GM18519 (cell line): ENCODE measurements at regions not wholly inside any gene's neighbourhood (a gene's known extent, or its start where the extent isn't known, plus 50 kb on each side); places are given as distances from the start of the nearest gene placed in this dataset.

Source experiments
- ATAC-seq: cut with Tn5 transposase; IDR thresholded peaks from one replicate; pipeline ENCODE4 v1.9.1; 2021; ENCODE audit warnings: mild to moderate bottlenecking, moderate library complexity; ENCODE audit not compliant: unreplicated experiment, low FRiP score

GRCh38 chr12:124687917-124688316, 120.5 kb upstream of the NCOR2 start:
- no peak for ATAC-seq

DNA sequence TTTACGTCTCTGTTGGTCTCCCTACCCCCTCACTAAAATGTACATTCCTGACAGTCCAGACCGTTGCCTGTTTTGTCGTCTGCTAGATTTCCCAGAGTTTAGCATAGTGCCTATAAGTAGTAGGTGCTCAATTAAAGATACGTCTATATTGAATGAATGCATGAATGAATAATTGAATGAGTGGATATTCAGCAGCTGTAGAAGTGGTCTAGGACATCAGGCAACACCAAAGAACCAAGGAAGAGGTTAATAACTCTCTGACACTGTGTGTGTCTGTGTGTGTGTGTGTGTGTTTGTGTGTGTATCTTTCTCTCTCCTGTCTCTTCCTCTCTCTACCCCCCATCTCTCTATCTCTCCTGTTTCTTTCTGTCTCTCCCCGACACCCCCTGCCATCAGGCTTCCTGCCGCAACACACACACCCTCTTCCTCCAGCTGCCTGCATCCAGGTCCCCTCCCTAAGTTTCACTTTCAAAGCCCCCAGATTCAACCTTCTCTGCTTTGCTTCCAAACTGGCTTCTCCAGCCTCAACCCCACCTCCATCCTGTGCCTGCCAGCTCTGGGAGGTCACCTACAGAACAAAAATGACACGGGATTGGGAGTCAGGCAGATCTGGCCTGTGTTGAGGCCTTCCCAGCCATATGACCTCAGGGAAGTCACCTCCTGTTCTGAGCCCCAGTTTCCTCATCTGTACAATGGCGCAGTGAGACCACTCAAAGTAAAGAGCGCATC, 119.9 kb upstream of the NCOR2 start:
- no peak for ATAC-seq

GRCh38 chr12:124686370-124687173, 119.2 kb upstream of the NCOR2 start:
- no peak for ATAC-seq

DNA sequence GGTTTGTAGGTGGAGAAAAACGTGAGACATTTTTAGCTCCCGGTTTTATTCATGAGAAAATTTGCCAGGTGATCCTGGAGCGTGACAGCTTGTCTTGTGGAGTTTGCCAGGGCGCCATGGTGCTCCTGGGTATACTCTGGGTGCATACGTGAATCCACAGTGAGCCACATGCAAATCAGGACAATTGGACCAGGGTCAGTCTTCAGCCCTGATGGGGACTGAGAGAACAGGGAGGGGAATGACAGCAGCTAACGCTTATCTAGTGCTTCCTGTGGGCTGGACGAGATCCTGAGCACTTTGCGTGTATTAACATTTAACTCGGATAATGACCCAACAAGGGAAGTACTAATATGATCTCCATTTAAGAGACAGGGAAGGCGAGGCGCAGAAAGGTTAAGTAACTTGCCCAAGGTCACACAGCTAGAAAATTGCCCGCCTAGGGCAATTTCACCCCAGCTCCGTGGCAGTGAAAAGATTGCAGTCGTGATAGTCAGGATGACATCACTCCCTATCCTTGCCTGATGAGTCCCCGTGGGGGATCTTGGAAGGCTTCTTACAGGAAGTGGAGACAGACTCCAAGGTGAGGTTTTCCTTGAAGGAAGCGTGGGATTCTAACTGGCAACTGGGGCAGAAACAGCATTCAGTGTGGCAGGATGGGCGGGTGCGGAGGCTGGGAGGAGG, 118.4 kb upstream of the NCOR2 start:
- no peak for ATAC-seq

- ATAC-seq, result no peak
Measured at GRCh38 chr12:124684971-124685688, 117.7 kb upstream of the NCOR2 start.

GRCh38 chr12:124684496-124684895, 117.1 kb upstream of the NCOR2 start:
- ATAC-seq, result no peak

DNA sequence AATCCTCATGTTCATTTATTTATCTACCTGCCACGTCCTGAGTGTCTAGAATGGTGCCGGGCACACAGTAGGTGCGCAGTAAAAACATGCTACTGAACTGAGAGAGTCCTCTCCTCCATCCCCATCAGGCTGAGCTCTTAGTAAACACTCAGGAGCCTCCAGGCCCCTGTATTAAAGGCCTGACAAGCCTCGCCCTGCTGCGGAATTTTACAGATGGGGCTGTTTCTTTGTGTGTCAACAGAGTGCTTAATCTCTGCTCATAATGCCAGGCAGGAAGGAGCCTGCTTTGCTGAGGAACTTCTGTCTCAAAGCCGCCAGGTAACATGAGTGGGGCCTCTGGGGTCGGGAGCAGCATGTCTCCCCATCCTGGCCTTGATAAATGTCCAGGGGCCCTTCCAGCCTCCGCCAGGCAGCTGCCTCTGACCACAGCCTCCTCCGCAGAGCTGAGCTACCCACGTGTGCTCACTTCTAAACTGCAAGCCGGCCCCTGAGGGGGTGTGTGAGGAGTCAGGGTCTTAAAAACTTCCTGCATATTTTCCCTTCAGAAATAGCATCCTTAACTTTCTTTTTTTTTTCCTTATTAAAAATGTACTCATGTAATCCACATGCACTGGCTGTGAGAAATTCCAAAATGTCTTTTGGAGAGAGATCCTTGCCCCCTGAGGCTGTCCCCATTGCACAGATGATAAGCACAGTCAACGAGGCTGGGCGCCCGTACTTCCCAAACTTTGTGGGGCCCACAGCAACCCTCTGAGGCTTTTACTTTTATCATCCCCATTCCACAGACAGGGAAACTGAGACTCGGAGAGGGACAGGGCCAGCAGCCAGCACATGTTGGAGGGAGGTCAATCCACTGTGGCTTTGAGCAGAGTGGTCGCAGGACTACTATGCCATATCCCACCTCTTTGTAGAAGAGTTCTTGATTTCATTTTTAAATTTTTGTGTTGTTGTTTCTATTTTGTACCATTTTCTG, 116.0 kb upstream of the NCOR2 start:
- no peak for ATAC-seq

DNA sequence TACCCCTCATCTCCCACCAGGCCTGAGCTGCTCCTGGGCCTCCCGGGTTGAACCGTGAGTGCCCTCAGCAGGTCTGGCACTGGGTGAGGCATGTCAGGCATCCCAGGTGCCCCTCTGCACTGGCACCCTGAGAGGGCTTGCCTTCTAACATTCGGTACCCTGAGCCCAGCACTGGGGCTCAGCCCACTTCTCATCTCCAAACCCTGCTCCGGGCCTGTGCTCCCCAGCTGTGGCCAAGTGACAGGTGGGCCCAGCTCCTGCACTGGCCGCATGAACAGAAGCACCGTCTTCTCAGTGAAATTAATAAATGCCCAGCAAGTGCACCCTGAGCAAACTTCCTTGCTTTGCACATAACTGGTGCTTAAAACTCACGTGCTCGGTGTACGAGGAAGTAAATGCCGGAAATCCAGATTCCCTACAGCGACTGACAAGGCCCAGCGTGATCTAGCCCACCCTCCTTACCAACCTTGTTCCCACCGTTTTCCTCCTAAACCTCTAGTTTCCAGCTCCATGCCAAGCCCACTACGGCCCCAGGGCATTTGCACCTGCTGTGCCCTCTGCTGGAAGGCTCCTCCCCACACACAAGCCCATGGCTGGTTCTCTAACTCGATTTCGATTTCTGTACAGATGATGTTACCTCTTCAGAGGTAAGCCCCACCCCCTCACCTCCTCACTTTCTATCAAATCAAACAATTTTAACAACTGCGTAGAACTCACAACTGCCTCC, 115.2 kb upstream of the NCOR2 start:
- ATAC-seq, result no peak

DNA sequence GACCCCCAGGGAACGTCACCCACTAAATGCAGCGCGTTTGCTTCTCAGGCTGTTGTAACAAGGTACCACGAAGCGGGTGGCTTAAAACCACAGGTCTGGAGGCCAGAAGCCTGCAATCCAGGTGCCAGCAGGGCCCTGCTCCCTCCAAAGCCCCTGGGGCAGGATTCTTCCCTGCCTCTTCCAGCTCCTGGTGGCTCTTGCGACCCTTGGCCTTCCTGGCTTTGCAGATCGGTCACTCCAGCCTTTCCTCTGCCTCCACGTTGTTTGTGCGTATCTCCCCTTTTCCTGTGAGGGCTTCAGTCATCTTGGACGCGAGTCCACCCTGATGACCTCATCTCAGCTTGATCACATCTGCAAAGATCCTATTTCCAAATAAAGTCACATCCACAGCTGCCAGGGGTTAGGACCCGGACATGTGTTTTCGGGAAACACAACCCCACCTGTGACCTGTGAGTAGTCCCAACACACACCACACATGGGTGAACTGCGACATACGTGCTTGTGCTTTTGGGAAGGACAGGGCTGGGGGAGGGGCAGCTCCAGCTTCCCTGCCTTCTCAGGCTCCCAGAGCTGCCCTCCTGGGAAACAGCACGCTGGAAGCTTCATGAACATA, 114.5 kb upstream of the NCOR2 start:
- ATAC-seq, result no peak

DNA sequence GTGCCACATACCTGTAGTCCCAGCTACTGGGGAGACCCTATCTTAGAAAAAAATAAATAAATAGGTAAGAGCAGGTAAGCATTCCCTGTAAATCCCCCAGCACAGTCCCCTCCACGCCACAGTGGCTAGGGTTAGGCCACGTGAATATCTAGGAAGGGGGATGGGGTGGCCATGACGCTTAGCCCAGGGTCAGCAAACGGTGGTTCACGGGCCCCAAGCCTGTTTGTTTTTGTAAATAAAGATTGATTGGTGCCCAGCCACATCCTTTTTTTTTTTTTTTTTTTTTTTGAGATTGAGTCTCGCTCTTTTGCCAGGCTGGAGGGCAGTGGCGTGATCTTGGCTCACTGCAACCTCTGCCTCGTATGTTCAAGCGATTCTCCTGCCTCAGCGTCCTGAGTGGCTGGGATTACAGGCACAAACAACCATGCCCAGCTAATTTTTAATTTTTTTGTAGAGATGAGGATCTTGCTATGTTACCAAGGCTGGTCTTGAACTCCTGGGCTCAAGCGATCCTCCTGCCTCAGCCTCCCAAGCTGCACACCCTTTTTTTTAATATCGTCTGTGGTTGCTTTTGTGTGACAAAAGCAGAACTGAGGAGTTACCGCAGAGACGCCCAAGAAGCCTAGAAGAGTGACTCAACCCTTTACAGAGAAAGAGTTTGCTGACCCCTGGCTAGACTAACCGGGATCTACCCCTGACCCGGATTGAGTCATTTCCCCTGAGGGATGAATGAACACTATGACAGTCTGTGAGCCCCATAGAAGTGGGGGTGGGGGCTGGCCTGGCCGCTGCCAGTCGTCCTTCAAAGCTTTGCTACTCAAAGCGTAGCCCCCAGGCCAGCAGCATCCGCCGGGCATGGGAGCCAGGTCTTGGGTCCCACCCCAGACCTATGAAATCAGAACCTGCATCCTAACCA, 113.7 kb upstream of the NCOR2 start:
- no peak for ATAC-seq

GRCh38 chr12:124679533-124680371, 112.3 kb upstream of the NCOR2 start:
- no peak for ATAC-seq

GRCh38 chr12:124679047-124679446, 111.6 kb upstream of the NCOR2 start:
- no peak for ATAC-seq

GRCh38 chr12:124678421-124678893, 111.0 kb upstream of the NCOR2 start:
- no peak for ATAC-seq

- ATAC-seq, result no peak
Measured at GRCh38 chr12:124677552-124678356, 110.3 kb upstream of the NCOR2 start.

- no peak for ATAC-seq
Measured at GRCh38 chr12:124676714-124677462, 109.5 kb upstream of the NCOR2 start.
